C4-2B (cell line): ENCODE measurements at regions not wholly inside any gene's neighbourhood (a gene's known extent, or its start where the extent isn't known, plus 50 kb on each side); places are given as distances from the start of the nearest gene placed in this dataset.

Experiments
- CTCF ChIP-seq: fragments of 450-650 bp; conservative IDR thresholded peaks from 2 replicates; pipeline ENCODE4 v1.5.1; 2017; ENCODE audit warnings: mild to moderate bottlenecking
- ZFX ChIP-seq: fragments of 450-650 bp; IDR thresholded peaks from 2 replicates; pipeline ENCODE4 v1.6.1; 2017

GRCh38 chr3:40980467-40980866 lies 218.8 kb upstream of the CTNNB1 start:
- TF ChIP-seq CTCF: no peak
- no peak for TF ChIP-seq ZFX
